ENCODE measurements at regions not wholly inside any gene's neighbourhood (a gene's known extent, or its start where the extent isn't known, plus 50 kb on each side); places are given as distances from the start of the nearest gene placed in this dataset.
"Not testable (repeated sequence)": the region's sequence is repeated elsewhere in the genome, so short reads cannot be mapped to it uniquely, and the experiment has no call there.

GRCh38 chr21:5117666-5118295 lies 5403.6 kb upstream of the TPTE start:
- H3K4me3 ChIP-seq; H3K27me3 ChIP-seq; H3K9me3 ChIP-seq (replicated peaks in 1 of 11); H4K20me1 ChIP-seq; H3K36me3 ChIP-seq: not testable (repeated sequence)
- Histone ChIP-seq H3K4me1 (peaks cover 18 to 32% (median 26%) of the 10 kb centered on the region in 10 experiments), H3K4me2 (peak overlapping the region; percentile 41 to 66 (median 57); a peak in 17 of 22 replicates), H3K27ac (peak overlapping the region in 4 of 11 experiments; percentile 45 to 55 (median 48); a peak in 6 of 22 replicates), H3K9ac (peak overlapping the region in 4 of 11 experiments; percentile 28 to 49 (median 38); a peak in 4 of 22 replicates)

- Histone ChIP-seq H3K4me2 (peak overlapping the region in 9 of 11 experiments; percentile 50 to 66 (median 58); a peak in 10 of 22 replicates), H3K4me1 (peaks cover 18 to 32% (median 26%) of the 10 kb centered on the region in 10 experiments), H3K27ac (peak overlapping the region in 1 of 11 experiments; percentile 47; a peak in 1 of 22 replicates)
- not testable (repeated sequence) for H3K9ac ChIP-seq; H3K27me3 ChIP-seq; H4K20me1 ChIP-seq; H3K9me3 ChIP-seq (replicated peaks in 1 of 11); H3K4me3 ChIP-seq; H3K36me3 ChIP-seq
Measured at GRCh38 chr21:5118296-5118679, 5403.1 kb upstream of the TPTE start.

GRCh38 chr21:5119179-5119578 lies 5402.2 kb upstream of the TPTE start:
- Histone ChIP-seq H3K4me1 (peaks cover 18 to 32% (median 25%) of the 10 kb centered on the region in 10 experiments), H3K27ac (peak overlapping the region in 6 of 11 experiments; percentile 18 to 67 (median 48); a peak in 8 of 22 replicates), H3K9ac (peak overlapping the region in 4 of 11 experiments; percentile 20 to 46 (median 36); a peak in 3 of 22 replicates), H3K4me2 (peak overlapping the region; percentile 54 to 78 (median 66))
- H4K20me1 ChIP-seq; H3K36me3 ChIP-seq; H3K4me3 ChIP-seq; H3K9me3 ChIP-seq (replicated peaks in 1 of 11); H3K27me3 ChIP-seq: not testable (repeated sequence)

- not testable (repeated sequence) for H3K27me3 ChIP-seq; H3K36me3 ChIP-seq; H3K9me3 ChIP-seq (replicated peaks in 1 of 11); H4K20me1 ChIP-seq
- Histone ChIP-seq H3K4me1 (peaks cover 10 to 20% (median 13%) of the 10 kb centered on the region in 10 experiments; a peak in 19 of 20 replicates), H3K27ac (peak overlapping the region; percentile 51 to 91 (median 87); a peak in 21 of 22 replicates), H3K4me2 (peak overlapping the region; percentile 34 to 64 (median 55); a peak in 17 of 22 replicates), H3K4me3 (peak overlapping the region in 3 of 10 experiments; percentile 16 to 47 (median 17); a peak in 1 of 20 replicates), H3K9ac (peak overlapping the region in 10 of 11 experiments; percentile 54 to 81 (median 78); a peak in 20 of 22 replicates)
Measured at GRCh38 chr21:5121399-5121798, 5400.0 kb upstream of the TPTE start.

GRCh38 chr21:5121849-5122248 lies 5399.5 kb upstream of the TPTE start:
- H3K4me3 ChIP-seq; H3K27me3 ChIP-seq; H3K36me3 ChIP-seq; H4K20me1 ChIP-seq; H3K9me3 ChIP-seq (replicated peaks in 1 of 11): not testable (repeated sequence)
- H3K4me2 ChIP-seq = peak overlapping the region in 9 of 11 experiments; percentile 54 to 73 (median 65); a peak in 16 of 22 replicates
- peak overlapping the region; percentile 60 to 82 (median 75); a peak in 21 of 22 replicates for H3K9ac ChIP-seq
- H3K27ac ChIP-seq = peak overlapping the region; percentile 40 to 91 (median 85); a peak in 21 of 22 replicates
- peaks cover 10 to 20% (median 13%) of the 10 kb centered on the region in 10 experiments; a peak in 19 of 20 replicates for H3K4me1 ChIP-seq

- not testable (repeated sequence) for H3K4me1 ChIP-seq; H3K9me3 ChIP-seq (replicated peaks in 1 of 11); H3K36me3 ChIP-seq; H4K20me1 ChIP-seq; H3K27me3 ChIP-seq; H3K4me3 ChIP-seq
- Histone ChIP-seq H3K9ac (peak overlapping the region in 1 of 11 experiments; percentile 54; a peak in 2 of 22 replicates), H3K4me2 (peak overlapping the region in 4 of 11 experiments; percentile 26 to 48 (median 37); a peak in 4 of 22 replicates), H3K27ac (peak overlapping the region in 4 of 11 experiments; percentile 46 to 54 (median 51); a peak in 3 of 22 replicates)
Measured at GRCh38 chr21:5123655-5124054, 5397.7 kb upstream of the TPTE start.

GRCh38 chr21:5128261-5128660 lies 5393.1 kb upstream of the TPTE start:
- not testable (repeated sequence) for H3K36me3 ChIP-seq; H3K27me3 ChIP-seq; H3K4me1 ChIP-seq; H4K20me1 ChIP-seq; H3K9me3 ChIP-seq (replicated peaks in 1 of 11)
- Histone ChIP-seq H3K9ac (peak overlapping the region in 10 of 11 experiments; percentile 59 to 77 (median 70); a peak in 18 of 22 replicates), H3K4me3 (peak overlapping the region; percentile 42 to 68 (median 58)), H3K27ac (peak overlapping the region in 10 of 11 experiments; percentile 42 to 74 (median 66); a peak in 18 of 22 replicates), H3K4me2 (peak overlapping the region in 3 of 11 experiments; percentile 41 to 56 (median 43); a peak in 4 of 22 replicates)

- not testable (repeated sequence) for H3K9ac ChIP-seq; H3K27ac ChIP-seq; H3K36me3 ChIP-seq; H4K20me1 ChIP-seq; H3K27me3 ChIP-seq; H3K9me3 ChIP-seq (replicated peaks in 1 of 11); H3K4me1 ChIP-seq; H3K4me3 ChIP-seq; H3K4me2 ChIP-seq
Measured at GRCh38 chr21:5133824-5134223, 5387.6 kb upstream of the TPTE start.

GRCh38 chr21:5136406-5136805 lies 5385.0 kb upstream of the TPTE start:
- H3K4me3 ChIP-seq, H3K4me1 ChIP-seq, H3K27ac ChIP-seq: not testable (repeated sequence)

GRCh38 chr21:5137006-5137405 lies 5384.4 kb upstream of the TPTE start:
- not testable (repeated sequence) for H3K4me1 ChIP-seq; H3K36me3 ChIP-seq; H3K4me2 ChIP-seq; H3K9ac ChIP-seq; H3K9me3 ChIP-seq (replicated peaks in 1 of 11); H3K27ac ChIP-seq; H3K4me3 ChIP-seq; H3K27me3 ChIP-seq; H4K20me1 ChIP-seq

More at GRCh38 chr21:5136406-5136805, 5385.0 kb upstream of the TPTE start:
- not testable (repeated sequence) for H3K4me2 ChIP-seq; H3K9ac ChIP-seq; H3K27me3 ChIP-seq; H3K9me3 ChIP-seq (replicated peaks in 1 of 11); H4K20me1 ChIP-seq; H3K36me3 ChIP-seq

- H3K36me3 ChIP-seq; H3K27me3 ChIP-seq; H4K20me1 ChIP-seq; H3K27ac ChIP-seq; H3K9ac ChIP-seq; H3K4me3 ChIP-seq; H3K4me1 ChIP-seq; H3K9me3 ChIP-seq (replicated peaks in 1 of 11); H3K4me2 ChIP-seq: not testable (repeated sequence)
Measured at GRCh38 chr21:5138687-5139086, 5382.7 kb upstream of the TPTE start.

- not testable (repeated sequence) for H3K4me1 ChIP-seq; H3K9me3 ChIP-seq (replicated peaks in 1 of 11); H3K9ac ChIP-seq; H3K4me2 ChIP-seq; H3K36me3 ChIP-seq; H3K27ac ChIP-seq; H4K20me1 ChIP-seq; H3K27me3 ChIP-seq; H3K4me3 ChIP-seq
Measured at GRCh38 chr21:5139528-5139927, 5381.9 kb upstream of the TPTE start.

- H3K4me3 ChIP-seq; H3K36me3 ChIP-seq; H3K4me1 ChIP-seq; H3K9me3 ChIP-seq (replicated peaks in 1 of 11); H3K27ac ChIP-seq; H3K9ac ChIP-seq; H3K4me2 ChIP-seq; H4K20me1 ChIP-seq; H3K27me3 ChIP-seq: not testable (repeated sequence)
Measured at GRCh38 chr21:5143011-5143410, 5378.4 kb upstream of the TPTE start.

- H3K4me1 ChIP-seq; H3K36me3 ChIP-seq; H3K4me2 ChIP-seq; H3K27me3 ChIP-seq; H3K9me3 ChIP-seq (replicated peaks in 1 of 11); H4K20me1 ChIP-seq; H3K4me3 ChIP-seq; H3K9ac ChIP-seq; H3K27ac ChIP-seq: not testable (repeated sequence)
Measured at GRCh38 chr21:5144731-5145130, 5376.7 kb upstream of the TPTE start.
